CD14-positive monocyte (primary cell): ENCODE measurements at regions not wholly inside any gene's neighbourhood (a gene's known extent, or its start where the extent isn't known, plus 50 kb on each side); places are given as distances from the start of the nearest gene placed in this dataset.

Experiments
- DNase-seq, 3 donors: peaks; one replicate each; pipeline ENCODE4 v3.0.0-alpha.2; 2011 to 2022
- H2AFZ ChIP-seq: 2 replicates; pipeline ENCODE4 v1.6.0; 2012; ENCODE audit warnings: mild to moderate bottlenecking, low read depth, low read length, inconsistent platforms; ENCODE audit not compliant: insufficient read depth, poor library complexity, severe bottlenecking
- H3K27ac ChIP-seq, 2 donors: 1 replicate in 1 of 2; 2 replicates in 1 of 2; pipeline ENCODE4 v1.5.1; 2012 to 2013; ENCODE audit warnings: low read length in 2 of 2, control low read depth in 1 of 2, inconsistent platforms in 1 of 2, low read depth in 1 of 2, mild to moderate bottlenecking in 1 of 2
- H3K27me3 ChIP-seq, 2 donors: one replicate each; pipeline versions ENCODE4 v1.6.0 to v1.6.1; 2011 to 2013; ENCODE audit warnings: low read length in 2 of 2; ENCODE audit not compliant: control insufficient read depth in 2 of 2, insufficient read depth in 2 of 2
- H3K36me3 ChIP-seq, 2 donors: replicated peaks in 1 of 2; 1 replicate in 1 of 2; 2 replicates in 1 of 2; pipeline versions ENCODE4 v1.5.1 to v1.6.1; 2012 to 2013; ENCODE audit warnings: low read length in 2 of 2, control low read depth in 1 of 2, inconsistent platforms in 1 of 2, mild to moderate bottlenecking in 1 of 2; ENCODE audit not compliant: insufficient read depth in 2 of 2, control insufficient read depth in 1 of 2
- H3K4me1 ChIP-seq, 2 donors: 1 replicate in 1 of 2; 2 replicates in 1 of 2; pipeline versions ENCODE4 v1.5.1 to v1.6.1; 2012 to 2013; ENCODE audit warnings: low read length in 2 of 2, control low read depth in 1 of 2, inconsistent platforms in 1 of 2, mild to moderate bottlenecking in 1 of 2, moderate library complexity in 1 of 2; ENCODE audit not compliant: insufficient read depth in 2 of 2, control insufficient read depth in 1 of 2
- H3K4me2 ChIP-seq: replicated peaks from 2 replicates; pipeline ENCODE3; 2012; ENCODE audit warnings: low read length, moderate library complexity, mild to moderate bottlenecking; ENCODE audit not compliant: poor library complexity, severe bottlenecking; ENCODE audit errors: extremely low read depth
- H3K4me3 ChIP-seq, 3 experiments: fragments of 200-600 bp in 1 of 3; sonication (generic) in 1 of 3; replicated peaks in 1 of 3; 1 replicate in 2 of 3; 2 replicates in 1 of 3; pipeline ENCODE4 v1.5.1; 2011 to 2013; ENCODE audit warnings: low read length in 3 of 3, mild to moderate bottlenecking in 3 of 3, control low read depth in 2 of 3, low read depth in 2 of 3, inconsistent platforms in 1 of 3, moderate library complexity in 1 of 3
- H3K79me2 ChIP-seq: 2 replicates; pipeline ENCODE4 v1.6.0; 2012; ENCODE audit warnings: mild to moderate bottlenecking, control low read depth, inconsistent platforms, low read length, moderate library complexity; ENCODE audit not compliant: insufficient read depth
- H3K9ac ChIP-seq: 2 replicates; pipeline ENCODE4 v1.6.0; 2017; ENCODE audit warnings: low read length, mild to moderate bottlenecking; ENCODE audit not compliant: insufficient read depth, poor library complexity, severe bottlenecking
- H3K9me3 ChIP-seq, 2 donors: replicated peaks in 1 of 2; 1 replicate in 1 of 2; 2 replicates in 1 of 2; pipeline versions ENCODE4 v1.5.1 to v1.6.1; 2012 to 2013; ENCODE audit warnings: low read length in 2 of 2, control low read depth in 1 of 2; ENCODE audit not compliant: control insufficient read depth in 1 of 2, insufficient read depth in 1 of 2
- H4K20me1 ChIP-seq: 2 replicates; pipeline ENCODE4 v1.6.0; 2012; ENCODE audit warnings: mild to moderate bottlenecking, low read length, control low read depth, moderate library complexity; ENCODE audit not compliant: insufficient read depth
- H3K27ac Mint-ChIP-seq, 7 donors: one replicate each; pipeline ENCODE4 v1.8.0; 2020; ENCODE audit warnings: mild to moderate bottlenecking in 7 of 7, mixed read lengths in 7 of 7, moderate library complexity in 6 of 7, inconsistent platforms in 2 of 7
- H3K27me3 Mint-ChIP-seq, 3 donors: one replicate each; pipeline ENCODE4 v1.8.0; 2021 to 2022; ENCODE audit warnings: low read depth in 3 of 3, mild to moderate bottlenecking in 3 of 3, mixed read lengths in 3 of 3, moderate library complexity in 3 of 3, inconsistent platforms in 1 of 3
- H3K36me3 Mint-ChIP-seq, 2 donors: one replicate each; pipeline ENCODE4 v1.8.0; 2020; ENCODE audit warnings: mixed read lengths in 2 of 2, inconsistent platforms in 1 of 2, mild to moderate bottlenecking in 1 of 2
- H3K4me1 Mint-ChIP-seq: one replicate; pipeline ENCODE4 v1.8.0; 2020; ENCODE audit warnings: mild to moderate bottlenecking, mixed read lengths
- H3K4me3 Mint-ChIP-seq, 2 donors: one replicate each; pipeline ENCODE4 v1.8.0; 2020; ENCODE audit warnings: mild to moderate bottlenecking in 2 of 2, mixed read lengths in 2 of 2, moderate library complexity in 1 of 2
- H3K9me3 Mint-ChIP-seq, 7 donors: one replicate each; pipeline ENCODE4 v1.8.0; 2020 to 2022; ENCODE audit warnings: mixed read lengths in 7 of 7, mild to moderate bottlenecking in 6 of 7, moderate library complexity in 6 of 7, inconsistent platforms in 2 of 7
- WGBS: methylation state at CpG from one replicate; pipeline ENCODE4 v1.1.5; 2013; ENCODE audit warnings: missing lambda C conversion rate; ENCODE audit not compliant: insufficient coverage; 5-methylcytosine and 5-hydroxymethylcytosine counted together
- intact Hi-C, 2 donors: fragments of 100-400 bp; cut with micrococcal nuclease; formaldehyde crosslinking; loops; one replicate each; pipeline versions ENCODE4 v1.15.0 to v1.15.1; 2023
- TF ChIP-seq, protein P1 (sequence below): fragments of 200-600 bp; IDR thresholded peaks from one replicate; pipeline ENCODE4 v1.8.0; 2022; ENCODE audit warnings: antibody characterized with exemption, mild to moderate bottlenecking

- Histone ChIP-seq H3K79me2 (no peaks in the 10 kb centered on the region), H3K9ac (no peak overlapping the region), H3K27ac (no peak overlapping the region), H3K4me1 (no peaks in the 10 kb centered on the region), H3K4me2 (no peak overlapping the region), H2AFZ (no peak overlapping the region), H3K9me3 (no peaks in the 10 kb centered on the region), H4K20me1 (no peaks in the 10 kb centered on the region), H3K27me3 (no peaks in the 10 kb centered on the region), H3K36me3 (no peaks in the 10 kb centered on the region), H3K4me3 (no peak overlapping the region)
- Mint-ChIP-seq H3K27me3 (peaks cover 1 to 4% (median 1%) of the 10 kb centered on the region in 3 donors), H3K9me3 (no peaks in the 10 kb centered on the region), H3K36me3 (no peaks in the 10 kb centered on the region), H3K4me1 (peaks cover 2% of the 10 kb centered on the region), H3K27ac (peak overlapping the region in 1 of 7 donors; percentile 15), H3K4me3 (no peak overlapping the region)
- no peak for DNase-seq
- intact Hi-C loops = loop anchor here in 1 of 2 donors (2.0 kb wide), 1 partner anchor 206 kb away; no protein-coding TSS in a partner anchor
- TF ChIP-seq, protein P1, sequence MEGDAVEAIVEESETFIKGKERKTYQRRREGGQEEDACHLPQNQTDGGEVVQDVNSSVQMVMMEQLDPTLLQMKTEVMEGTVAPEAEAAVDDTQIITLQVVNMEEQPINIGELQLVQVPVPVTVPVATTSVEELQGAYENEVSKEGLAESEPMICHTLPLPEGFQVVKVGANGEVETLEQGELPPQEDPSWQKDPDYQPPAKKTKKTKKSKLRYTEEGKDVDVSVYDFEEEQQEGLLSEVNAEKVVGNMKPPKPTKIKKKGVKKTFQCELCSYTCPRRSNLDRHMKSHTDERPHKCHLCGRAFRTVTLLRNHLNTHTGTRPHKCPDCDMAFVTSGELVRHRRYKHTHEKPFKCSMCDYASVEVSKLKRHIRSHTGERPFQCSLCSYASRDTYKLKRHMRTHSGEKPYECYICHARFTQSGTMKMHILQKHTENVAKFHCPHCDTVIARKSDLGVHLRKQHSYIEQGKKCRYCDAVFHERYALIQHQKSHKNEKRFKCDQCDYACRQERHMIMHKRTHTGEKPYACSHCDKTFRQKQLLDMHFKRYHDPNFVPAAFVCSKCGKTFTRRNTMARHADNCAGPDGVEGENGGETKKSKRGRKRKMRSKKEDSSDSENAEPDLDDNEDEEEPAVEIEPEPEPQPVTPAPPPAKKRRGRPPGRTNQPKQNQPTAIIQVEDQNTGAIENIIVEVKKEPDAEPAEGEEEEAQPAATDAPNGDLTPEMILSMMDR = no peak
- no CpG with 5 or more reads among the region's 1 CpG for whole genome bisulfite sequencing
These were observed 54.5 kb upstream of the FAM180A start for GRCh38 chr7:135803143-135803542.

GRCh38 chr7:135802697-135803096 lies 54.1 kb upstream of the FAM180A start:
- Mint-ChIP-seq H3K27ac (no peak overlapping the region), H3K4me3 (no peak overlapping the region), H3K9me3 (no peaks in the 10 kb centered on the region), H3K27me3 (peaks cover 1 to 4% (median 1%) of the 10 kb centered on the region in 3 donors), H3K4me1 (peaks cover 2% of the 10 kb centered on the region), H3K36me3 (no peaks in the 10 kb centered on the region)
- Histone ChIP-seq H3K27ac (no peak overlapping the region), H2AFZ (no peak overlapping the region), H3K4me1 (no peaks in the 10 kb centered on the region), H3K9ac (no peak overlapping the region), H3K9me3 (no peaks in the 10 kb centered on the region), H3K4me2 (no peak overlapping the region), H4K20me1 (no peaks in the 10 kb centered on the region), H3K36me3 (no peaks in the 10 kb centered on the region), H3K27me3 (no peaks in the 10 kb centered on the region), H3K79me2 (no peaks in the 10 kb centered on the region), H3K4me3 (no peak overlapping the region)
- intact Hi-C loops = loop anchor here in 1 of 2 donors (2.0 kb wide), 1 partner anchor 206 kb away; no protein-coding TSS in a partner anchor
- 100% methylated on average over 2 of the region's 3 CpGs for WGBS
- TF ChIP-seq, protein P1 = no peak
- no peak for DNase-seq
